Myocyte (in vitro differentiated cells): ENCODE measurements at regions not wholly inside any gene's neighbourhood (a gene's known extent, or its start where the extent isn't known, plus 50 kb on each side); places are given as distances from the start of the nearest gene placed in this dataset.

Experiments
- DNase-seq: peaks from one replicate; pipeline ENCODE4 v3.0.0-alpha.2; 2012; ENCODE audit warnings: low read depth

DNA sequence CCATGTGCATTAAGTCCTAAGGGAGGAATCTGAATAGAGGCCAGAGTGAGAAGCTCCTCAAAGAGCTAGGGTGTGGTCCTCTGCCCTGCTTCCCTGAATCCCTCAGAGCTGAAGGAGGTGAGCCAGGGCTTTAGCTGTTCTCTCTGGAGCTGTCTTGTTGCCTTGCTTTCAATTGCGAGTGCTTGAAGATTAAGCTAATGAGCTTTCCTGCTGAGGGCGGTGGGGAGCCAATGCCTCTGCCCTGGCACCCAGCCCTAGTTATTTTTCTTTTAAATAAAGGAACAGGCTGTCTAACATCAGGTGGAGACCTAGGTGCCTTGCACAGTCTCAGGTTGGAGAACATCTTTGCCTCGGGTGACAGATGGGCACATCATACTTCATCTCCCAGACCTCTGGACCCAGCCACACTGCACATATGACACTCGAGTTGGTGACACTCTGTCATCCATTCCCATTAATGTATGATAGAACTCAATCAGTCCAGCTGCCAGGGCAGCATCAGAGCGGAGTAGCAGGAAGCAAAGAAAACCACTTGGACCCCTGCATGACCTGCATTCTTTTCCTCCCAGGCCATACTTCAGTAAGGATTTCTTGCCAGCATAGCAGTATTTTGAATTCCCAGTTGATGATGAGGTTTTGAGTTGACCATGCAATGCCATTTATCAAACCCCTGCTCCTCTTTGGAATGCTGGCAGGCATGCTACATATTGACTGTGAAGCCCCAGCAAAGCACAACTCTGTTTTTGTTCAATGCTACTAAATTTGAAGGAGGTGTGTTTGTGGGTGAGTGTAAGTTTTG, 292.7 kb downstream of the RNF144A start:
- DNase-seq, result no peak

- DNase-seq, result no peak
Measured at GRCh38 chr2:7210712-7211111, 293.5 kb downstream of the RNF144A start.

- no peak for DNase-seq
Measured at GRCh38 chr2:7225848-7226247, 308.6 kb downstream of the RNF144A start.

GRCh38 chr2:7226501-7226900, 309.3 kb downstream of the RNF144A start:
- no peak for DNase-seq

- DNase-seq, result no peak
Measured at GRCh38 chr2:7233126-7233525, 315.9 kb downstream of the RNF144A start.

DNA sequence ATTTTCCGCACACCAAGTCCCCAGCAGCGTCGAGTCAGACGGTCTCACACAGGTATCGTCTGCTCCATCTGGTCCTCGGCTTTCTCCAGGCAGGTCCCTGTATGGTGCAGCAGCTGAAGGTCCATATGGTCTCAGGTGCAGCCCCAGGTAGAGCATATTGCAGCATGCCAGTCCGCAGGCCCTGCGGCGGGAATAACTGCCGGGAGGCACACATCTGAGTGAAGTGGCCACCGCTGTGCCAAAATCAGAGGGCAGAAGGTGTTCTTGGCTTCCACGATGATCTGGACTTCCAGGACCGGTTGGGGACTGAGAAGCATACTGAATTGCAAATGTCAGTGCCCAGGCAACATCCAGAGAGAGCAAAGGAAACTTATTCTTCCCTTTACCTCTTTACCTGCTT, 320.3 kb downstream of the RNF144A start:
- no peak for DNase-seq

- no peak for DNase-seq
Measured at GRCh38 chr2:7239078-7239477, 321.9 kb downstream of the RNF144A start.

DNA sequence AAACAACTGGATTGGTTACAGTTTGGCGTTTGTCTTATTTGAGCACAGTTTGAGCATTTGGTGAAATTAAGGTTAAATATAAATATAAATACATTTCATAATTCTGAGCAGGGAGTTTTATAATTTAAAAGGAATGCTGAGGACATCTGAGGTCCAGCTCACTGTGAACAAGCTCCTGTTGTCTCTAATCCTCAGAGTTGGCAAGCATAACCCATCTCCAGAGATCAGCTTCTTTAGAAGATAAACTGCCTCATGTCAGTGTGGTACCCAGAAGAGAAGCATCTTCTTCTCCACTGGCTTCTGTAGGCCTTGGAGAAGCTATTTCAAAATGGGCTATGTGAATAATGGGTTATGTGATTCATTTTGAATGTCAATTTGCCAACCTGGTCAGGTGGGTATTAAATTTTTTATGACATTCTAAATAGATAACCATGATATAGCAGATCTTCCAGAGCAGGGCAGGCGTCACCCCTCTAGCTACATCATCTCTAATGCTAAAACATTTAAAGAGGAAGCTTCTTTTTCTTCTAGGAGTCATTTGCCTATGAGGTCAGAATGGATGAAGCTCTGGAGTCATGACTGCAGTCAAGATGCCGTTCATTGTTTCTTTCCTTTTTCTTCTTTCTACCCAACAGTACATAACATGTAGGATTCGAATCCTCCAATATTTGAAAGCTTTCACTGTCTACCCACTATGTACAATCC, 324.0 kb downstream of the RNF144A start:
- DNase-seq, result no peak

DNA sequence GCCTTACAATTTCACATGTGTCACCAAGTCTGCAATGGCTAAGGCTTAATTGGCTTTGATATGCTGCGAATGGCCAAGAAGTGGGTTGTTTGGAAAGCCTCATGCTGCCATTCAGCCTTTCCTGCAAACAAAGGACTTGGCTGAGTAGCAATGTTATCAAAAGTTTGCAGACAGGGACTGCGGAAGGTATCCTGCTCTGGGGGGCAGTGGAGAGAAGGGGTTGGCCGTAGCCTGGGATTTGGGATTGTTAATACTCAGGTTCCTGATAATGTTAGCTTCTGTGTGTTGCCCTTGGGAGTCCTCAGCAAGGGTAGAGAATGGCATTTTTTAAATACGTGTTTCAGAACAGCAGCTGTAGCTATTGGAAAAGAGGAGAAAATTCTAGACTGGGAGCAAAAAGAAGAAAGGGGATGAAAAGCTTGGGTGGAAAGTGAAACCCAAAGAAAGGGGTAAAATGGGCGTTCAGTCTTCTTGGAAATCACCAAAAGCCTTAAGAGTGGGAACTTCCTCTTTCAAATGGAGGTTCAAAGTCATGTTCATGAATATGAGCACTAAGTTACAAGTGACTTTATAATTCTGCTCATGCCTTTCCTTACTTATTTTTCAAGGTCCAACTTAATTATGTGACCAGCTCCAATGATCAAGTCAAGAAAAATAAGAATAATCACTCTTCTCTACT, 325.1 kb downstream of the RNF144A start:
- no peak for DNase-seq

GRCh38 chr2:7243276-7243675, 326.1 kb downstream of the RNF144A start:
- no peak for DNase-seq

DNA sequence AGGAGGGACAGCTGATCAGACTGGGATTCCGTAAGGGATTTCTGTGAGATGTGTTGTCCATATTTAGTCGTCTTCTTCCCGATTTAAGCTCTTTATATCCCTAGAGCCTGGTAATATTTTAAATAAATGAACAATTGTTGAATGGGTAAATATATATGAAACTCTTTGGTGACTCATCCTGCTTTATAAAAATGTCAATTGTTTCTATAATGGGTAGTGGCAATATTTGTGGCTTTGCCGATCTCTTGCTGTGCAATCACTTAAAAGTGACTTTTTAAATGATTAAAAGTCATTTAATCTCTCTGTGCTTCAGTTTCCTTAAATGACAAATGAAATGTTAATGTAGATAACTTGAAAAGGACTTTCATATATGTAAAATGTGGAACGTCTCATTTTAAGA, 339.2 kb downstream of the RNF144A start:
- no peak for DNase-seq

DNA sequence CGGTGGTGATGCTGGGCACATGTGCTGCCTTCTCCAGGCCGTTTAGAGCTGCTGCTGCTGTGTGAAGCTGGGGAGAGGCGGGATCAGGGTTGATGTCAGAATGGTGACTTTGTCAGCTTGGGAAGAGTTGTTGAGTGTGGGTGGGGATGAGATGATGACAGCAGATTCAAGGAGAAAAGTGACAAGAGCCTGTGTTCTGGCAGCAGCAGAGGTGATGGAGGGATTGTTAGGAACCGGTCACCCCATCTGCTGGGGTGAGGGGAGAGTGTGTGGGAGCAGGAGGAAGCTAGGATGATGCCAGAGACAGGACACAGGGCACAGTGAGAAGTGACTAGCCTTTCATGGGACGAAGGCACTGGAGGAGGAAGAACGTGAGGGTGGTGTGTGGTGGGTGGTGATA, 345.5 kb downstream of the RNF144A start:
- DNase-seq, result no peak

DNA sequence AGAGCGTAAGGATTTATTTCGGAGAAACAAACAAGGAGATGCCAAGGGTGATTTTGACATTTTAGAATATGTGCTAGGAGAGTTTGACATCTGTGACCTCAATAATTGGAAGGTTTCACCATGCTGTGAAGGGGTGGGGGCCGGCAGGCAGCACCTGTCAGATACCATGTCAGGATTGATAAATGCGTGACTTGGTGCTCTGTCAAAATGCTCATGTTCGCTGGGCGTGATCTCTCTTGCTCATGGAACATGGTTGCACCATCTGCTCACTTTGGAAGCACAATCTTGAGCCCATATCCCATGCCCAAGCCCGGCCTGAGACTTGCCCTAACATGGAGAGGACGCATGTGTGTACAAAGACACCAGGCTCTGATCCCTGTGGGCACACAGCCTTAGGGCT, 347.6 kb downstream of the RNF144A start:
- DNase-seq, result no peak

GRCh38 chr2:7265286-7265685, 348.1 kb downstream of the RNF144A start:
- no peak for DNase-seq

- no peak for DNase-seq
Measured at GRCh38 chr2:7269106-7269643, 352.0 kb downstream of the RNF144A start.

GRCh38 chr2:7270011-7270431, 352.8 kb downstream of the RNF144A start:
- DNase-seq, result no peak

DNA sequence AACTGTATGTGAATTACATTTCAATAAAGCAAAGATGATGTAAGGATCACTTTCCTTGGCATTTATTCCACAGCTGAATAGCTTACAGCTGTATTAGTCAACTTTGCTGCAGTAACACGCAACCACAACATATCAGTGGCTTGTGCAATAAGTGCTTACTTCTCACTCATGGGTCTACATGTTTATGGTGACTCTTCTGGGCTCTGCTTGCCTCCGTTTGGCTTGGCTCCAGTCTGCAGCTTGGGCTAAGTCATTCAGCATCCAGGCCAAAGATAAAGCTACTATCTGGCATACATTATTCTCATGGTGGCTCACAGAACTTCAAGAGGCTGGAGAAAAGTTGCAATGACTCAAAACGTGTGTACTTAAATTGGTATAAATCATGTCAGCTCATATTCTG, 355.0 kb downstream of the RNF144A start:
- DNase-seq, result no peak

GRCh38 chr2:7278984-7279383, 361.8 kb downstream of the RNF144A start:
- no peak for DNase-seq

GRCh38 chr2:7279421-7279949, 362.3 kb downstream of the RNF144A start:
- no peak for DNase-seq

DNA sequence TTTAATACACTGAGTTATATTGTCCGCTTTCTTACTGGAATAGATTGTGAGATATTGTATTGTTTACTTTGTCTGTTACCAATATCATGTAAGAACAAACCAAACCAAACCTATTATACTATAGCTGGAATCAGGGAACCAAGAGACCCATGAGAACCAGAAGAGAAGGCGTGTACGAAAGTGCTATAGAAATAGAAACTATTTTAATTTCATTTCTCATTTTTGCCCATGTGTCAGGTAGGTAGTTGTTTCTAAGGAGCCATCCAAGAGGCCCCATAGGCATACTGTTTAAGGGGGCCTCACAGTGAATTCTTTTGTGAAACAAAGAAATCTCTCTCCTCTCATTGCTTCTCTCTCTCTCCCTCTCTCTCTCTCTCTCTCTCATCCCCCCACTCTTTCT, 363.6 kb downstream of the RNF144A start:
- DNase-seq, result no peak
